ENCODE measurements at regions not wholly inside any gene's neighbourhood (a gene's known extent, or its start where the extent isn't known, plus 50 kb on each side); places are given as distances from the start of the nearest gene placed in this dataset.

GRCh38 chr3:43865887-43866528 is 175.3 kb downstream of the ABHD5 start:
- no peaks in the 10 kb centered on the region for H3K79me2 ChIP-seq (ENCODE audit: control insufficient read depth, insufficient read depth, low read length)
- ATAC-seq (ENCODE audit: low read depth) = no peak
- no peak overlapping the region for H2AFZ ChIP-seq (ENCODE audit: insufficient read depth, low read depth, low read length, poor library complexity, severe bottlenecking)
- peaks cover 36% of the 10 kb centered on the region for H3K27me3 Mint-ChIP-seq
- H3K4me1 ChIP-seq (ENCODE audit: control insufficient read depth in 2 of 2, insufficient read depth in 2 of 2, low read length in 2 of 2) = no peaks in the 10 kb centered on the region
- H3K4me3 ChIP-seq (ENCODE audit: control extremely low read depth in 1 of 5, extremely low read depth in 1 of 5, insufficient read depth in 1 of 5, low read depth in 2 of 5, low read length in 4 of 5) = no peak overlapping the region
- CTCF ChIA-PET = interaction anchor here (1.6 kb wide), 1 partner anchor 11 kb away, joined by 8 read pairs; no protein-coding TSS in a partner anchor
- H3K4me3 Mint-ChIP-seq = no peak overlapping the region
- no peaks in the 10 kb centered on the region for H3K9me3 Mint-ChIP-seq (ENCODE audit: insufficient read depth)
- H3K27me3 ChIP-seq (replicated peaks in 1 of 4; ENCODE audit: control extremely low read depth in 1 of 4, control insufficient read depth in 3 of 4, insufficient read depth in 4 of 4, low read length in 3 of 4) = peaks cover 0 to 2% (median 0%) of the 10 kb centered on the region in 4 experiments
- H3K9me3 ChIP-seq (ENCODE audit: control extremely low read depth in 1 of 3, control insufficient read depth in 2 of 3, insufficient read depth in 1 of 3, low read length in 2 of 3) = no peaks in the 10 kb centered on the region
- POLR2A ChIA-PET = no interaction called here
- H3K27ac Mint-ChIP-seq = no peak overlapping the region
- H3K36me3 ChIP-seq (replicated peaks in 1 of 2; ENCODE audit: control extremely low read depth in 1 of 2, control insufficient read depth in 1 of 2, extremely low read depth in 1 of 2, insufficient read depth in 2 of 2, low read length in 1 of 2) = no peaks in the 10 kb centered on the region
- intact Hi-C loops (cut with micrococcal nuclease) = no loop called here
- DNase-seq = no peak
- H4K20me1 ChIP-seq (ENCODE audit: control insufficient read depth, insufficient read depth, low read length, poor library complexity, severe bottlenecking) = no peaks in the 10 kb centered on the region
- H3K27ac ChIP-seq (ENCODE audit: low read length in 2 of 2) = no peak overlapping the region
- H3K4me1 Mint-ChIP-seq = no peaks in the 10 kb centered on the region
- H3K9ac ChIP-seq (ENCODE audit: low read length) = no peak overlapping the region
- 100% methylated on average over 3 of the region's 9 CpGs for WGBS (ENCODE audit: insufficient coverage)
- TF ChIP-seq EZH2 (IDR thresholded peaks at IDR 0.05; ENCODE audit: borderline replicate concordance, insufficient read depth, low read depth, low read length, poor library complexity, severe bottlenecking) (no peak), CTCF (IDR thresholded peaks at IDR 0.05) (no peak)
- no peak overlapping the region for H3K4me2 ChIP-seq (replicated peaks; ENCODE audit: low read depth, low read length, poor library complexity, severe bottlenecking)

- DNase-seq (no peak), ATAC-seq (ENCODE audit: low read depth) (no peak)
- Mint-ChIP-seq H3K27me3 (peaks cover 36% of the 10 kb centered on the region), H3K4me1 (no peaks in the 10 kb centered on the region), H3K4me3 (no peak overlapping the region), H3K9me3 (ENCODE audit: insufficient read depth) (no peaks in the 10 kb centered on the region), H3K27ac (no peak overlapping the region)
- Histone ChIP-seq H4K20me1 (ENCODE audit: control insufficient read depth, insufficient read depth, low read length, poor library complexity, severe bottlenecking) (no peaks in the 10 kb centered on the region), H3K4me3 (ENCODE audit: control extremely low read depth in 1 of 5, extremely low read depth in 1 of 5, insufficient read depth in 1 of 5, low read depth in 2 of 5, low read length in 4 of 5) (no peak overlapping the region), H3K4me2 (replicated peaks; ENCODE audit: low read depth, low read length, poor library complexity, severe bottlenecking) (no peak overlapping the region), H3K9me3 (ENCODE audit: control extremely low read depth in 1 of 3, control insufficient read depth in 2 of 3, insufficient read depth in 1 of 3, low read length in 2 of 3) (no peaks in the 10 kb centered on the region), H3K27ac (ENCODE audit: low read length in 2 of 2) (no peak overlapping the region), H3K79me2 (ENCODE audit: control insufficient read depth, insufficient read depth, low read length) (no peaks in the 10 kb centered on the region), H3K36me3 (replicated peaks in 1 of 2; ENCODE audit: control extremely low read depth in 1 of 2, control insufficient read depth in 1 of 2, extremely low read depth in 1 of 2, insufficient read depth in 2 of 2, low read length in 1 of 2) (no peaks in the 10 kb centered on the region), H2AFZ (ENCODE audit: insufficient read depth, low read depth, low read length, poor library complexity, severe bottlenecking) (no peak overlapping the region), H3K9ac (ENCODE audit: low read length) (no peak overlapping the region), H3K27me3 (replicated peaks in 1 of 4; ENCODE audit: control extremely low read depth in 1 of 4, control insufficient read depth in 3 of 4, insufficient read depth in 4 of 4, low read length in 3 of 4) (peaks cover 0 to 2% (median 0%) of the 10 kb centered on the region in 4 experiments), H3K4me1 (ENCODE audit: control insufficient read depth in 2 of 2, insufficient read depth in 2 of 2, low read length in 2 of 2) (no peaks in the 10 kb centered on the region)
- TF ChIP-seq CTCF (IDR thresholded peaks at IDR 0.05) = no peak
- TF ChIP-seq EZH2 (IDR thresholded peaks at IDR 0.05; ENCODE audit: borderline replicate concordance, insufficient read depth, low read depth, low read length, poor library complexity, severe bottlenecking) = no peak
- ChIA-PET CTCF (interaction anchor here (1.6 kb wide), 1 partner anchor 11 kb away, joined by 8 read pairs; no protein-coding TSS in a partner anchor), POLR2A (no interaction called here)
- 69% methylated on average over 3 of the region's 3 CpGs for WGBS (ENCODE audit: insufficient coverage)
- intact Hi-C loops (cut with micrococcal nuclease) = no loop called here
Measured at GRCh38 chr3:43866529-43867353, 176.0 kb downstream of the ABHD5 start.
